KOPT-K1 (cell line): ENCODE measurements at regions not wholly inside any gene's neighbourhood (a gene's known extent, or its start where the extent isn't known, plus 50 kb on each side); places are given as distances from the start of the nearest gene placed in this dataset.

Experiments
- H3K27ac ChIP-seq: fragments of 200-600 bp; sonication (generic); 2 replicates; pipeline ENCODE4 v1.5.1; 2016; ENCODE audit warnings: antibody characterized with exemption, mild to moderate bottlenecking, low read depth, low read length; ENCODE audit not compliant: poor library complexity, severe bottlenecking
- H3K36me3 ChIP-seq: fragments of 200-600 bp; sonication (generic); 2 replicates; pipeline ENCODE4 v1.5.1; 2017; ENCODE audit warnings: antibody characterized with exemption, mild to moderate bottlenecking, low read length, moderate library complexity; ENCODE audit not compliant: insufficient read depth
- H3K9me3 ChIP-seq: fragments of 200-600 bp; sonication (generic); 2 replicates; pipeline ENCODE4 v1.5.1; 2017; ENCODE audit warnings: antibody characterized with exemption, low read length, mild to moderate bottlenecking; ENCODE audit not compliant: insufficient read depth, poor library complexity, severe bottlenecking

GRCh38 chr2:54360055-54360792, 95.9 kb upstream of the SPTBN1 start:
- Histone ChIP-seq H3K9me3 (peaks cover 6% of the 10 kb centered on the region), H3K27ac (no peak overlapping the region), H3K36me3 (no peaks in the 10 kb centered on the region)

GRCh38 chr2:54364409-54364808, 91.7 kb upstream of the SPTBN1 start:
- Histone ChIP-seq H3K9me3 (peaks cover 41% of the 10 kb centered on the region), H3K27ac (no peak overlapping the region), H3K36me3 (no peaks in the 10 kb centered on the region)

- H3K27ac ChIP-seq = no peak overlapping the region
- H3K9me3 ChIP-seq = peaks cover 41% of the 10 kb centered on the region
- H3K36me3 ChIP-seq = no peaks in the 10 kb centered on the region
Measured at GRCh38 chr2:54365661-54366060, 90.5 kb upstream of the SPTBN1 start.

- Histone ChIP-seq H3K36me3 (no peaks in the 10 kb centered on the region), H3K9me3 (peaks cover 41% of the 10 kb centered on the region), H3K27ac (no peak overlapping the region)
Measured at GRCh38 chr2:54366487-54367280, 89.4 kb upstream of the SPTBN1 start.

- Histone ChIP-seq H3K27ac (no peak overlapping the region), H3K9me3 (peaks cover 32% of the 10 kb centered on the region)
Measured at GRCh38 chr2:54370405-54371104, 85.6 kb upstream of the SPTBN1 start.

GRCh38 chr2:54371460-54372065, 84.6 kb upstream of the SPTBN1 start:
- no peak overlapping the region for H3K27ac ChIP-seq
- H3K9me3 ChIP-seq = peaks cover 24% of the 10 kb centered on the region
- H3K36me3 ChIP-seq = no peaks in the 10 kb centered on the region

More at GRCh38 chr2:54370405-54371104, 85.6 kb upstream of the SPTBN1 start:
- H3K36me3 ChIP-seq = no peaks in the 10 kb centered on the region

GRCh38 chr2:54372361-54372760, 83.8 kb upstream of the SPTBN1 start:
- Histone ChIP-seq H3K27ac (no peak overlapping the region), H3K36me3 (no peaks in the 10 kb centered on the region), H3K9me3 (peaks cover 19% of the 10 kb centered on the region)

- H3K9me3 ChIP-seq = peaks cover 4% of the 10 kb centered on the region
- no peak overlapping the region for H3K27ac ChIP-seq
- no peaks in the 10 kb centered on the region for H3K36me3 ChIP-seq
Measured at GRCh38 chr2:54373855-54374254, 82.3 kb upstream of the SPTBN1 start.

- H3K36me3 ChIP-seq = no peaks in the 10 kb centered on the region
- no peaks in the 10 kb centered on the region for H3K9me3 ChIP-seq
- H3K27ac ChIP-seq = no peak overlapping the region
Measured at GRCh38 chr2:54374591-54375364, 81.3 kb upstream of the SPTBN1 start.

GRCh38 chr2:54377451-54377850, 78.7 kb upstream of the SPTBN1 start:
- H3K27ac ChIP-seq = no peak overlapping the region
- no peaks in the 10 kb centered on the region for H3K36me3 ChIP-seq
- no peaks in the 10 kb centered on the region for H3K9me3 ChIP-seq

GRCh38 chr2:54377901-54378493, 78.1 kb upstream of the SPTBN1 start:
- Histone ChIP-seq H3K36me3 (no peaks in the 10 kb centered on the region), H3K27ac (no peak overlapping the region), H3K9me3 (no peaks in the 10 kb centered on the region)

GRCh38 chr2:54380670-54381069, 75.5 kb upstream of the SPTBN1 start:
- H3K9me3 ChIP-seq = no peaks in the 10 kb centered on the region
- H3K36me3 ChIP-seq = no peaks in the 10 kb centered on the region
- no peak overlapping the region for H3K27ac ChIP-seq

GRCh38 chr2:54381293-54381692, 74.8 kb upstream of the SPTBN1 start:
- no peak overlapping the region for H3K27ac ChIP-seq
- H3K36me3 ChIP-seq = no peaks in the 10 kb centered on the region
- no peaks in the 10 kb centered on the region for H3K9me3 ChIP-seq

GRCh38 chr2:54382601-54383000, 73.5 kb upstream of the SPTBN1 start:
- no peak overlapping the region for H3K27ac ChIP-seq
- no peaks in the 10 kb centered on the region for H3K36me3 ChIP-seq
- no peaks in the 10 kb centered on the region for H3K9me3 ChIP-seq
